ENCODE measurements at regions not wholly inside any gene's neighbourhood (a gene's known extent, or its start where the extent isn't known, plus 50 kb on each side); places are given as distances from the start of the nearest gene placed in this dataset.

DNA sequence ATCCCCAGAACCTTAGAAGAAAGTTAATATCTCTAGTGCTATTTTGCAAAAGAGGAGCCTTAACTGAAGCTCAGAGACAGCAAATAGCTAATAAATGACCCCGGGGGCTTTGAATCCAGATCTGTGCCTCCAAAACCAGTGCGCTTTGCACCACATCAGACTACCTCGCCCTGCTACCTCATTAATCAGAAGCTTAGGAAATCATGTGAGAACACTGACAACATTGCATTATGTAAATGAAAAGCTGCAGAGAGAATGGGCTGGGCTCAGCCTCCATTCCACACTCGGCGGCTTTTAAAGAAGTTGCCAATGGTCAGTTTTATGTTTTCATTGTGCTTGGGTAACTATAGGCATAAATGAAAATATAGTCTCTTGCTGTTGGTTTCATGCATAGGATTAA lies 54.0 kb upstream of the STMND1 start:
- no peaks in the 10 kb centered on the region for H3K9me3 ChIP-seq (ENCODE audit: severe bottlenecking)
- no peak overlapping the region for H3K4me3 ChIP-seq (ENCODE audit: low read depth, low read length)
- H3K36me3 ChIP-seq: no peaks in the 10 kb centered on the region
- H3K27me3 ChIP-seq (ENCODE audit: insufficient read depth, low read depth, severe bottlenecking): no peaks in the 10 kb centered on the region
- TF ChIP-seq, protein P1, sequence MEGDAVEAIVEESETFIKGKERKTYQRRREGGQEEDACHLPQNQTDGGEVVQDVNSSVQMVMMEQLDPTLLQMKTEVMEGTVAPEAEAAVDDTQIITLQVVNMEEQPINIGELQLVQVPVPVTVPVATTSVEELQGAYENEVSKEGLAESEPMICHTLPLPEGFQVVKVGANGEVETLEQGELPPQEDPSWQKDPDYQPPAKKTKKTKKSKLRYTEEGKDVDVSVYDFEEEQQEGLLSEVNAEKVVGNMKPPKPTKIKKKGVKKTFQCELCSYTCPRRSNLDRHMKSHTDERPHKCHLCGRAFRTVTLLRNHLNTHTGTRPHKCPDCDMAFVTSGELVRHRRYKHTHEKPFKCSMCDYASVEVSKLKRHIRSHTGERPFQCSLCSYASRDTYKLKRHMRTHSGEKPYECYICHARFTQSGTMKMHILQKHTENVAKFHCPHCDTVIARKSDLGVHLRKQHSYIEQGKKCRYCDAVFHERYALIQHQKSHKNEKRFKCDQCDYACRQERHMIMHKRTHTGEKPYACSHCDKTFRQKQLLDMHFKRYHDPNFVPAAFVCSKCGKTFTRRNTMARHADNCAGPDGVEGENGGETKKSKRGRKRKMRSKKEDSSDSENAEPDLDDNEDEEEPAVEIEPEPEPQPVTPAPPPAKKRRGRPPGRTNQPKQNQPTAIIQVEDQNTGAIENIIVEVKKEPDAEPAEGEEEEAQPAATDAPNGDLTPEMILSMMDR (IDR thresholded peaks at IDR 0.05; ENCODE audit: low read depth, low read length): no peak
- H3K27ac ChIP-seq: no peak overlapping the region
- DNase-seq: no peak

- Histone ChIP-seq H3K27me3 (ENCODE audit: insufficient read depth, low read depth, severe bottlenecking) (no peaks in the 10 kb centered on the region), H3K4me3 (ENCODE audit: low read depth, low read length) (no peak overlapping the region), H3K36me3 (no peaks in the 10 kb centered on the region), H3K9me3 (ENCODE audit: severe bottlenecking) (no peaks in the 10 kb centered on the region), H3K27ac (no peak overlapping the region)
- TF ChIP-seq, protein P1 (IDR thresholded peaks at IDR 0.05; ENCODE audit: low read depth, low read length): no peak
- DNase-seq: no peak
Measured at GRCh38 chr6:17045581-17046322, 56.1 kb upstream of the STMND1 start.

GRCh38 chr6:17043148-17043522 lies 58.7 kb upstream of the STMND1 start:
- Histone ChIP-seq H3K27ac (no peak overlapping the region), H3K27me3 (ENCODE audit: insufficient read depth, low read depth, severe bottlenecking) (no peaks in the 10 kb centered on the region), H3K4me3 (ENCODE audit: low read depth, low read length) (no peak overlapping the region), H3K9me3 (ENCODE audit: severe bottlenecking) (no peaks in the 10 kb centered on the region), H3K36me3 (no peaks in the 10 kb centered on the region)
- DNase-seq: no peak
- TF ChIP-seq, protein P1 (IDR thresholded peaks at IDR 0.05; ENCODE audit: low read depth, low read length): no peak

- no peak overlapping the region; the same call in 1 of the 2 replicates for H3K4me3 ChIP-seq (ENCODE audit: low read depth, low read length)
- H3K9me3 ChIP-seq (ENCODE audit: severe bottlenecking): peaks cover 3% of the 10 kb centered on the region
- H3K27me3 ChIP-seq (ENCODE audit: insufficient read depth, low read depth, severe bottlenecking): peaks cover 1% of the 10 kb centered on the region
- H3K27ac ChIP-seq: no peak overlapping the region
- no peaks in the 10 kb centered on the region for H3K36me3 ChIP-seq
- TF ChIP-seq, protein P1 (IDR thresholded peaks at IDR 0.05; ENCODE audit: low read depth, low read length): peak; percentile 62
- peak; percentile 67 for DNase-seq
Measured at GRCh38 chr6:17042422-17043147, 59.3 kb upstream of the STMND1 start.

DNA sequence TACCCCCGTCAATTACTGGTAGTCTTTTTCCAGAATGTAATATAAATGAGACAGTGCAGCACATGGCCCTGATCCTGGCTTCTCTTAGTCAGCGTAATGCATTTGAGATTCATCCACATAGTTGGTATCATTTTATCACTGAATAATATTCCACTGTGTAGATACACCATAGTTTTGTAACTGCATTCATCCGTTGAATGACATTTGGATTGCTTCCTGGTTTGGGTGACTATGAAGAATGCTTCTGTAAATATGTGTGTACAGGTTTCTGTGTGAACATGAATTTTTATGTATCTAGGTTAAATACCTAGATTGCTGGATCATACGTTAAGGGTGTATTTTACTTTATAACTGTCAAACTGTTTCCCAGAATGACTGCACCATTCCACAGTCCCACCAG lies 62.6 kb upstream of the STMND1 start:
- no peak for DNase-seq
- TF ChIP-seq, protein P1 (IDR thresholded peaks at IDR 0.05; ENCODE audit: low read depth, low read length): no peak
- no peak overlapping the region for H3K27ac ChIP-seq
- no peaks in the 10 kb centered on the region for H3K36me3 ChIP-seq
- peaks cover 6% of the 10 kb centered on the region for H3K27me3 ChIP-seq (ENCODE audit: insufficient read depth, low read depth, severe bottlenecking)
- no peak overlapping the region for H3K4me3 ChIP-seq (ENCODE audit: low read depth, low read length)
- H3K9me3 ChIP-seq (ENCODE audit: severe bottlenecking): peaks cover 6% of the 10 kb centered on the region

Data from WERI-Rb-1 (cell line).